MM.1S (cell line): ENCODE measurements at regions not wholly inside any gene's neighbourhood (a gene's known extent, or its start where the extent isn't known, plus 50 kb on each side); places are given as distances from the start of the nearest gene placed in this dataset.

ENCODE experiments used
- DNase-seq: peaks from one replicate; pipeline ENCODE4 v3.0.0-alpha.2; 2015
- H2AFZ ChIP-seq: fragments of 300-600 bp; sonication (generic); 2 replicates; pipeline ENCODE4 v1.6.0; 2016; ENCODE audit warnings: antibody characterized with exemption, low read length
- H3F3A ChIP-seq: fragments of 300-600 bp; sonication (generic); 2 replicates; pipeline ENCODE4 v1.6.1; 2016; ENCODE audit warnings: mild to moderate bottlenecking, antibody characterized with exemption, low read length, moderate library complexity, mixed read lengths; ENCODE audit not compliant: insufficient read depth
- H3K27ac ChIP-seq: fragments of 300-600 bp; sonication (generic); 2 replicates; pipeline ENCODE4 v1.5.1; 2016; ENCODE audit warnings: mild to moderate bottlenecking, low read length
- H3K27me3 ChIP-seq: fragments of 300-600 bp; sonication (generic); replicated peaks from 2 replicates; pipeline ENCODE4 v1.6.0; 2016; ENCODE audit warnings: low read length; ENCODE audit not compliant: insufficient read depth
- H3K36me3 ChIP-seq: fragments of 300-600 bp; sonication (generic); replicated peaks from 2 replicates; pipeline ENCODE4 v1.6.1; 2016; ENCODE audit warnings: mild to moderate bottlenecking, low read length, mixed read lengths; ENCODE audit not compliant: insufficient read depth
- H3K4me1 ChIP-seq: fragments of 300-600 bp; sonication (generic); 2 replicates; pipeline ENCODE4 v1.6.1; 2016; ENCODE audit warnings: low read length, mixed read lengths
- H3K4me2 ChIP-seq: fragments of 300-600 bp; sonication (generic); 2 replicates; pipeline ENCODE4 v1.6.0; 2016; ENCODE audit warnings: low read depth, low read length
- H3K4me3 ChIP-seq: fragments of 300-600 bp; sonication (generic); 2 replicates; pipeline ENCODE4 v1.5.1; 2016; ENCODE audit warnings: low read length, mixed read lengths
- H3K79me2 ChIP-seq: fragments of 300-600 bp; sonication (generic); 2 replicates; pipeline ENCODE4 v1.6.1; 2016; ENCODE audit warnings: mixed run types, low read length, mixed read lengths
- H3K9ac ChIP-seq: fragments of 300-600 bp; sonication (generic); 2 replicates; pipeline ENCODE4 v1.6.1; 2016; ENCODE audit warnings: low read length, mixed read lengths
- H3K9me2 ChIP-seq: fragments of 300-600 bp; sonication (generic); replicated peaks from 2 replicates; pipeline ENCODE4 v1.6.1; 2016; ENCODE audit warnings: mild to moderate bottlenecking, low read length, mixed read lengths; ENCODE audit not compliant: insufficient read depth
- H3K9me3 ChIP-seq: fragments of 300-600 bp; sonication (generic); replicated peaks from 2 replicates; pipeline ENCODE4 v1.6.1; 2016; ENCODE audit warnings: mild to moderate bottlenecking, low read length, mixed read lengths; ENCODE audit not compliant: insufficient read depth
- H4K20me1 ChIP-seq: fragments of 300-600 bp; sonication (generic); 2 replicates; pipeline ENCODE4 v1.6.1; 2016; ENCODE audit warnings: mild to moderate bottlenecking, low read length, moderate library complexity, mixed read lengths; ENCODE audit not compliant: insufficient read depth
- CTCF ChIP-seq: fragments of 300-600 bp; sonication (generic); IDR thresholded peaks from 2 replicates; pipeline ENCODE4 v1.5.1; 2016; ENCODE audit warnings: antibody characterized with exemption, low read length, mixed read lengths
- EZH2 ChIP-seq: fragments of 300-600 bp; sonication (generic); optimal IDR thresholded peaks from 2 replicates; pipeline ENCODE3; 2017; ENCODE audit warnings: low read depth, mild to moderate bottlenecking, antibody characterized with exemption, low read length, mixed read lengths
- EZH2phosphoT487 ChIP-seq: fragments of 300-600 bp; sonication (generic); IDR thresholded peaks from 2 replicates; pipeline ENCODE4 v1.6.1; 2018; ENCODE audit warnings: antibody characterized with exemption, low read length

- H3K4me2 ChIP-seq: no peak overlapping the region
- no peaks in the 10 kb centered on the region for H3K9me2 ChIP-seq
- no peak for DNase-seq
- TF ChIP-seq EZH2 (no peak), CTCF (no peak), EZH2phosphoT487 (no peak)
- H3K4me3 ChIP-seq: no peak overlapping the region
- H3K79me2 ChIP-seq: no peaks in the 10 kb centered on the region
- H2AFZ ChIP-seq: no peak overlapping the region
- no peak overlapping the region for H3K27ac ChIP-seq
- no peaks in the 10 kb centered on the region for H3K4me1 ChIP-seq
- no peaks in the 10 kb centered on the region for H4K20me1 ChIP-seq
- H3F3A ChIP-seq: no peaks in the 10 kb centered on the region
- no peaks in the 10 kb centered on the region for H3K9me3 ChIP-seq
- no peaks in the 10 kb centered on the region for H3K36me3 ChIP-seq
- H3K9ac ChIP-seq: no peak overlapping the region
- no peaks in the 10 kb centered on the region for H3K27me3 ChIP-seq
Observed at GRCh38 chr7:46812101-46812675, 769.7 kb downstream of the TNS3 start.

GRCh38 chr7:46811529-46811928 lies 770.4 kb downstream of the TNS3 start:
- H3K36me3 ChIP-seq: no peaks in the 10 kb centered on the region
- H2AFZ ChIP-seq: no peak overlapping the region
- H3K9ac ChIP-seq: no peak overlapping the region
- H4K20me1 ChIP-seq: no peaks in the 10 kb centered on the region
- H3K4me3 ChIP-seq: no peak overlapping the region
- H3K9me2 ChIP-seq: no peaks in the 10 kb centered on the region
- no peak overlapping the region for H3K27ac ChIP-seq
- TF ChIP-seq CTCF: no peak
- no peak for TF ChIP-seq EZH2
- TF ChIP-seq EZH2phosphoT487: no peak
- H3K79me2 ChIP-seq: no peaks in the 10 kb centered on the region
- no peak for DNase-seq
- no peaks in the 10 kb centered on the region for H3K9me3 ChIP-seq
- H3K4me1 ChIP-seq: no peaks in the 10 kb centered on the region
- H3K27me3 ChIP-seq: no peaks in the 10 kb centered on the region
- no peaks in the 10 kb centered on the region for H3F3A ChIP-seq
- no peak overlapping the region for H3K4me2 ChIP-seq

- no peak overlapping the region for H3K4me2 ChIP-seq
Observed at GRCh38 chr7:46810986-46811385, 770.9 kb downstream of the TNS3 start.

More at GRCh38 chr7:46810986-46811385, 770.9 kb downstream of the TNS3 start:
- H3K9ac ChIP-seq: no peak overlapping the region
- H2AFZ ChIP-seq: no peak overlapping the region
- no peaks in the 10 kb centered on the region for H3K4me1 ChIP-seq
- no peaks in the 10 kb centered on the region for H3K79me2 ChIP-seq
- no peaks in the 10 kb centered on the region for H3K9me2 ChIP-seq
- no peak for TF ChIP-seq EZH2phosphoT487
- TF ChIP-seq EZH2: no peak
- TF ChIP-seq CTCF: no peak
- H3K9me3 ChIP-seq: no peaks in the 10 kb centered on the region
- no peaks in the 10 kb centered on the region for H3K36me3 ChIP-seq
- H3K27ac ChIP-seq: no peak overlapping the region
- DNase-seq: no peak
- no peaks in the 10 kb centered on the region for H3F3A ChIP-seq
- no peak overlapping the region for H3K4me3 ChIP-seq
- no peaks in the 10 kb centered on the region for H3K27me3 ChIP-seq
- H4K20me1 ChIP-seq: no peaks in the 10 kb centered on the region
